ENCODE measurements at regions not wholly inside any gene's neighbourhood (a gene's known extent, or its start where the extent isn't known, plus 50 kb on each side); places are given as distances from the start of the nearest gene placed in this dataset.

- CTCF ChIA-PET = no interaction called here
- H3K27ac ChIP-seq (ENCODE audit: low read depth, low read length, poor library complexity, severe bottlenecking) = no peak overlapping the region
- no peak overlapping the region for H3K4me3 ChIP-seq (ENCODE audit: low read depth, low read length, poor library complexity, severe bottlenecking)
- H3K4me1 ChIP-seq (ENCODE audit: insufficient read depth, low read length, poor library complexity, severe bottlenecking) = no peaks in the 10 kb centered on the region
- no peak for DNase-seq (ENCODE audit: low spot score)
- peaks cover 24% of the 10 kb centered on the region for H3K27me3 ChIP-seq (replicated peaks; ENCODE audit: insufficient read depth, low read depth, low read length, poor library complexity)
- POLR2A ChIA-PET (ENCODE audit: low non-redundant PET) = no interaction called here
- H3K36me3 ChIP-seq (ENCODE audit: insufficient read depth, low read length, poor library complexity, severe bottlenecking) = no peaks in the 10 kb centered on the region
- TF ChIP-seq EZH2 (IDR thresholded peaks at IDR 0.05; ENCODE audit: borderline replicate concordance, low read depth, low read length, poor library complexity, severe bottlenecking) (no peak), CTCF (conservative IDR thresholded peaks at IDR 0.05; ENCODE audit: low read depth, low read length) (no peak)
- intact Hi-C loops (cut with micrococcal nuclease; ENCODE audit: unreplicated experiment) = no loop called here
- H3K9me3 ChIP-seq (ENCODE audit: low read depth, low read length, poor library complexity, severe bottlenecking) = no peaks in the 10 kb centered on the region
- no TSS peak for BruUV-seq (replicated peaks)
Observed at GRCh38 chr20:63066506-63067265, 59.9 kb upstream of the BHLHE23 start.

GRCh38 chr20:63065911-63066310 lies 59.1 kb upstream of the BHLHE23 start:
- DNase-seq (ENCODE audit: low spot score) = no peak
- CTCF ChIA-PET = no interaction called here
- intact Hi-C loops (cut with micrococcal nuclease; ENCODE audit: unreplicated experiment) = no loop called here

GRCh38 chr20:63064745-63065711 lies 58.3 kb upstream of the BHLHE23 start:
- CTCF ChIA-PET = no interaction called here

More at GRCh38 chr20:63065911-63066310, 59.1 kb upstream of the BHLHE23 start:
- no peak overlapping the region for H3K27ac ChIP-seq (ENCODE audit: low read depth, low read length, poor library complexity, severe bottlenecking)
- no peak for TF ChIP-seq EZH2 (IDR thresholded peaks at IDR 0.05; ENCODE audit: borderline replicate concordance, low read depth, low read length, poor library complexity, severe bottlenecking)
- no peak for TF ChIP-seq CTCF (conservative IDR thresholded peaks at IDR 0.05; ENCODE audit: low read depth, low read length)
- no TSS peak for BruUV-seq (replicated peaks)
- POLR2A ChIA-PET (ENCODE audit: low non-redundant PET) = no interaction called here
- H3K36me3 ChIP-seq (ENCODE audit: insufficient read depth, low read length, poor library complexity, severe bottlenecking) = no peaks in the 10 kb centered on the region
- H3K4me1 ChIP-seq (ENCODE audit: insufficient read depth, low read length, poor library complexity, severe bottlenecking) = no peaks in the 10 kb centered on the region
- H3K9me3 ChIP-seq (ENCODE audit: low read depth, low read length, poor library complexity, severe bottlenecking) = no peaks in the 10 kb centered on the region
- H3K27me3 ChIP-seq (replicated peaks; ENCODE audit: insufficient read depth, low read depth, low read length, poor library complexity) = peaks cover 17% of the 10 kb centered on the region
- no peak overlapping the region for H3K4me3 ChIP-seq (ENCODE audit: low read depth, low read length, poor library complexity, severe bottlenecking)

More at GRCh38 chr20:63064745-63065711, 58.3 kb upstream of the BHLHE23 start:
- no TSS peak for BruUV-seq (replicated peaks)
- DNase-seq (ENCODE audit: low spot score) = no peak
- Histone ChIP-seq H3K4me3 (ENCODE audit: low read depth, low read length, poor library complexity, severe bottlenecking) (no peak overlapping the region), H3K9me3 (ENCODE audit: low read depth, low read length, poor library complexity, severe bottlenecking) (no peaks in the 10 kb centered on the region), H3K27ac (ENCODE audit: low read depth, low read length, poor library complexity, severe bottlenecking) (no peak overlapping the region), H3K27me3 (replicated peaks; ENCODE audit: insufficient read depth, low read depth, low read length, poor library complexity) (peaks cover 9% of the 10 kb centered on the region), H3K4me1 (ENCODE audit: insufficient read depth, low read length, poor library complexity, severe bottlenecking) (no peaks in the 10 kb centered on the region), H3K36me3 (ENCODE audit: insufficient read depth, low read length, poor library complexity, severe bottlenecking) (no peaks in the 10 kb centered on the region)
- intact Hi-C loops (cut with micrococcal nuclease; ENCODE audit: unreplicated experiment) = no loop called here
- TF ChIP-seq EZH2 (IDR thresholded peaks at IDR 0.05; ENCODE audit: borderline replicate concordance, low read depth, low read length, poor library complexity, severe bottlenecking) = no peak
- TF ChIP-seq CTCF (conservative IDR thresholded peaks at IDR 0.05; ENCODE audit: low read depth, low read length) = no peak
- POLR2A ChIA-PET (ENCODE audit: low non-redundant PET) = no interaction called here

Data from A673 (cell line).